ENCODE measurements at regions not wholly inside any gene's neighbourhood (a gene's known extent, or its start where the extent isn't known, plus 50 kb on each side); places are given as distances from the start of the nearest gene placed in this dataset.

DNA sequence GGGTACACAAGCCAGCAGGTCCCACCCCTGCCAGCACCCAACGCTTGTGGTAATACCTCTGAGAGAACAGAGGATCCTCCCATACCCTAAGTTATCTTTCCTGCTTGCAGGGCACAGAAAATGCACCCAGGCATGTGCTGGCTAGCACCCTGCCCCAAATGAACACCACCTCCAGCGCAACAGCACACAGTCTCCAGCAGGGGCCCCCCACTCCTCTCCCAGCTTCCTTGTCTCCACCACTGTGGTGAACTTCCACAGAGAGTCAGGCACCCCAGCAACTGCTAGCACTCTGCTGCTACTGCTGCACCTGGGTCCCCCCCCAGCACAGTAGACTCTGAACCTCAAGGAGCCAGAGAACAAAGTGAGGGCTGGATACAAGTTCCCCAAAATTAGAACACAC is 216.8 kb upstream of the CNTNAP5 start:
- TF ChIP-seq YY1 (IDR thresholded peaks at IDR 0.05; ENCODE audit: insufficient read depth, insufficient read length) (no peak), SUZ12 (IDR thresholded peaks at IDR 0.05; ENCODE audit: extremely low read depth, insufficient read depth, insufficient read length) (no peak), ZNF274 (IDR thresholded peaks at IDR 0.05; ENCODE audit: low read depth, low read length) (no peak)
- peak; percentile 20 for DNase-seq (ENCODE audit: low read depth, low spot score)
- no peaks in the 10 kb centered on the region for H3K27me3 ChIP-seq (ENCODE audit: insufficient read depth, insufficient read length)

DNA sequence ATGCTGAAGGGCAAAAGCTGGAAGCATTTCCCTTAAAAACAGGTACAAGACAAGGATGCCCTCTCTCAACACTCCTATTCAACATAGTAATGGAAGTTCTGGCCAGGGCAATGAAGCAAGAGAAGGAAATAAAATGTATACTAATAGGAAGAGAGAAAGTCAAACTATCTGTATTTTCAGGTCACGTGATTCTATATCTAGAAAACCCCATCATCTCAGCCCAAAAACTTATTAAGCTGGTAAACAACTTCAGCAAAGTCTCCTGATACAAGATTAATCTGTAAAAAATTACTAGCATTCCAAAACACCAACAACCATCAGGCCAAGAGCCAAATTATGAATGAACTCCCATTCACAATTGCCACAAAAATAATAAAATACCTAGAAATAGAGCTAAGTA is 213.2 kb upstream of the CNTNAP5 start:
- H3K4me1 ChIP-seq (ENCODE audit: insufficient read depth, insufficient read length), result no peaks in the 10 kb centered on the region
- no peak for DNase-seq (ENCODE audit: low read depth, low spot score)
- no peaks in the 10 kb centered on the region for H3K9me3 ChIP-seq (ENCODE audit: insufficient read depth, low read length)
- H3K4me3 ChIP-seq (ENCODE audit: insufficient read length, low read depth), result no peak overlapping the region
- H3K9ac ChIP-seq (ENCODE audit: insufficient read length, low read depth), result no peak overlapping the region
- H3K36me3 ChIP-seq (ENCODE audit: insufficient read depth, insufficient read length, low read length), result no peaks in the 10 kb centered on the region
- TF ChIP-seq SUZ12 (IDR thresholded peaks at IDR 0.05; ENCODE audit: extremely low read depth, insufficient read depth, insufficient read length), result no peak
- TF ChIP-seq YY1 (IDR thresholded peaks at IDR 0.05; ENCODE audit: insufficient read depth, insufficient read length), result no peak
- TF ChIP-seq ZNF274 (IDR thresholded peaks at IDR 0.05; ENCODE audit: low read depth, low read length), result no peak
- no peaks in the 10 kb centered on the region for H3K27me3 ChIP-seq (ENCODE audit: insufficient read depth, insufficient read length)

More for the DNA sequence above, 216.8 kb upstream of the CNTNAP5 start:
- no peaks in the 10 kb centered on the region for H3K4me1 ChIP-seq (ENCODE audit: insufficient read depth, insufficient read length)
- H3K36me3 ChIP-seq (ENCODE audit: insufficient read depth, insufficient read length, low read length), result no peaks in the 10 kb centered on the region
- no peak overlapping the region for H3K9ac ChIP-seq (ENCODE audit: insufficient read length, low read depth)
- no peaks in the 10 kb centered on the region for H3K9me3 ChIP-seq (ENCODE audit: insufficient read depth, low read length)
- no peak overlapping the region for H3K4me3 ChIP-seq (ENCODE audit: insufficient read length, low read depth)

DNA sequence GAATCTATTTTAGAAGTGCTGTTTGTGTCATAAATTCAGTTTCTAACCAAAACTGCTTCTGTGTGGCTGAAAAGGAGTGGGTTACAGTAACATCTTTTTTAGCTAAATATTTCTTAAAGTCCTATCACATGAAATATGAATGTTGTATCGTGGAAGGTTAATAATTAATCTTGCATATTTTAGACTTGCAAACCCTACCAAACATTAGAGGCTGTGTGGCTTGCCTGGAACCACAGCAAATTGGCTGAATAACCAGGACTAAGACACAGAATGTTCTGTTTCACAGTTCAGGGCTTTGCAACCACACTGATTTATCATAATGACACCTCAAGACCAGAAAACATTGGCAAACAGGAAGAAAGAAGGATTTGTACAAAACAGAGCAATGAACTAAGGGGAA is 208.9 kb upstream of the CNTNAP5 start:
- H3K4me1 ChIP-seq (ENCODE audit: insufficient read depth, insufficient read length), result no peaks in the 10 kb centered on the region
- no peak for TF ChIP-seq SUZ12 (IDR thresholded peaks at IDR 0.05; ENCODE audit: extremely low read depth, insufficient read depth, insufficient read length)
- no peak for TF ChIP-seq YY1 (IDR thresholded peaks at IDR 0.05; ENCODE audit: insufficient read depth, insufficient read length)
- TF ChIP-seq ZNF274 (IDR thresholded peaks at IDR 0.05; ENCODE audit: low read depth, low read length), result no peak

DNA sequence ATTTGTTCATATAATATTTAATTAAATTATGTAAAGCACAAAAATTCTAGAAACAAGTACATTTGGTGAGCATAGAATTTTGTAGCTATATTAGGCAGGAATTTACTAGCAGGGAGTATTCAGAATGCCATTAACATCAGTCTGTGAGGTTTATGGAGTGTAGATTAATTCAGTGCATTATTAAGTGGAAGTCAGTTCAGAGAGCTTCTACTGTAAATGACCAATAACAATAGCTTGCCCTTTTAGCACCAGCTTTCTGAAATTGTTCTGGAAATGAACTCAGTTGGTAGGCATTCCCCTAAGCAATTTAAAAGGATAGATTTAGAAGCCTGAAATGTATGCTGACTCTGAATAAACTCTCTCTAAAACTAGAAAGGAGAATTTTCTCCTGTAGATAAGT is 208.2 kb upstream of the CNTNAP5 start:
- Histone ChIP-seq H3K27me3 (ENCODE audit: insufficient read depth, insufficient read length) (no peaks in the 10 kb centered on the region), H3K36me3 (ENCODE audit: insufficient read depth, insufficient read length, low read length) (no peaks in the 10 kb centered on the region), H3K4me1 (ENCODE audit: insufficient read depth, insufficient read length) (no peaks in the 10 kb centered on the region), H3K9me3 (ENCODE audit: insufficient read depth, low read length) (no peaks in the 10 kb centered on the region), H3K4me3 (ENCODE audit: insufficient read length, low read depth) (no peak overlapping the region), H3K9ac (ENCODE audit: insufficient read length, low read depth) (no peak overlapping the region)
- TF ChIP-seq YY1 (IDR thresholded peaks at IDR 0.05; ENCODE audit: insufficient read depth, insufficient read length) (no peak), ZNF274 (IDR thresholded peaks at IDR 0.05; ENCODE audit: low read depth, low read length) (no peak), SUZ12 (IDR thresholded peaks at IDR 0.05; ENCODE audit: extremely low read depth, insufficient read depth, insufficient read length) (no peak)
- DNase-seq (ENCODE audit: low read depth, low spot score), result no peak

More for the DNA sequence above, 208.9 kb upstream of the CNTNAP5 start:
- Histone ChIP-seq H3K9ac (ENCODE audit: insufficient read length, low read depth) (no peak overlapping the region), H3K9me3 (ENCODE audit: insufficient read depth, low read length) (no peaks in the 10 kb centered on the region), H3K36me3 (ENCODE audit: insufficient read depth, insufficient read length, low read length) (no peaks in the 10 kb centered on the region), H3K4me3 (ENCODE audit: insufficient read length, low read depth) (no peak overlapping the region), H3K27me3 (ENCODE audit: insufficient read depth, insufficient read length) (no peaks in the 10 kb centered on the region)
- no peak for DNase-seq (ENCODE audit: low read depth, low spot score)

DNA sequence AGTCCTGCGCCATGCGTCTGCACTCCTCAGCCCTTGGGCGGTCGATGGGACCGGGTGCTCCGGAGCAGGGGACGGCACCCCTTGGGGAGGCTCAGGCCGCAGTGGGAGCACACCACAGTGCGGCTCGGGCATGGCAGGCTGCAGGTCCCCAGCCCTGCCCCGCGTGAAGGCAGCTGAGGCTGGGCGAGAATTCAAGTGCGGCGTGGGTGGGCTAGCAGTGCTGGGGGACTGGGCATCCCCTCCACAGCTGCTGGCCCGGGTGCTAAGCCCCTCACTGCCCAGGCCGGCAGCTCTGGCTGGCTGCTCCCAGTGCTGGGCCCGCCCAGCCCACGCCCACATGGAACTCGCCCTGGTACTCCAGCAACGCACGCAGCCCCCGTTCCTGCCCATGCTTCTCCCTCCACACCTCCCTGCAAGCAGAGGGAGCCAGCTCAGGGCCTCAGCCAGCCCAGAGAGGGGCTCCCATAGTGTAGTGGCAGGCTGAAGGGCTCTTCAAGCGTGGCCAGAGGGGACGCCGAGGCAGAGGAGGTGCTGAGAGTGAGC is 198.3 kb upstream of the CNTNAP5 start:
- DNase-seq (ENCODE audit: low read depth, low spot score), result no peak
- Histone ChIP-seq H3K27me3 (ENCODE audit: insufficient read depth, insufficient read length) (no peaks in the 10 kb centered on the region), H3K36me3 (ENCODE audit: insufficient read depth, insufficient read length, low read length) (no peaks in the 10 kb centered on the region), H3K4me3 (ENCODE audit: insufficient read length, low read depth) (no peak overlapping the region), H3K4me1 (ENCODE audit: insufficient read depth, insufficient read length) (no peaks in the 10 kb centered on the region), H3K9me3 (ENCODE audit: insufficient read depth, low read length) (peaks cover 14% of the 10 kb centered on the region; the same call in 1 of the 2 replicates), H3K9ac (ENCODE audit: insufficient read length, low read depth) (no peak overlapping the region)
- TF ChIP-seq YY1 (IDR thresholded peaks at IDR 0.05; ENCODE audit: insufficient read depth, insufficient read length) (no peak), ZNF274 (IDR thresholded peaks at IDR 0.05; ENCODE audit: low read depth, low read length) (no peak), SUZ12 (IDR thresholded peaks at IDR 0.05; ENCODE audit: extremely low read depth, insufficient read depth, insufficient read length) (no peak)

DNA sequence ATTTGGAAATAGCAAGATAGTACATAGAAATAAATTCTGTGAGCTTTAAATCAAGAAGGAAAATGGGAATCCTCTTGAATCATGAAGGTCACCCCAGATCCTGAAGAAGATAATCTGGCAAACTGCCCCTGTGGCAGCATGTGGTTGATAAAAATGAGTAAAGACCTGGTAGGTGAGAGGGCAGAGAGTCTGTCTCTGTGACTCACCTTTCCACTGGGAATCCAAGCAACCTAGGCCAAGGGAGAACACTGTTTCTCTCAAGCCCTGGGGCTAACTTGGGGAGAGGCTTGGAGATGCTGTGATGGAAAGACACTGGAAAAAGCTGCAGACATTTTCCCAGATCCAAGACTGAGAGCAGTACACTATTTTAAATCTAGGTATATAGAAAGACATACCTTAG is 185.8 kb upstream of the CNTNAP5 start:
- Histone ChIP-seq H3K4me3 (ENCODE audit: insufficient read length, low read depth) (no peak overlapping the region), H3K9me3 (ENCODE audit: insufficient read depth, low read length) (peaks cover 4% of the 10 kb centered on the region; the same call in 1 of the 2 replicates), H3K4me1 (ENCODE audit: insufficient read depth, insufficient read length) (no peaks in the 10 kb centered on the region), H3K9ac (ENCODE audit: insufficient read length, low read depth) (no peak overlapping the region), H3K27me3 (ENCODE audit: insufficient read depth, insufficient read length) (no peaks in the 10 kb centered on the region), H3K36me3 (ENCODE audit: insufficient read depth, insufficient read length, low read length) (no peaks in the 10 kb centered on the region)
- DNase-seq (ENCODE audit: low read depth, low spot score), result no peak
- TF ChIP-seq SUZ12 (IDR thresholded peaks at IDR 0.05; ENCODE audit: extremely low read depth, insufficient read depth, insufficient read length) (no peak), YY1 (IDR thresholded peaks at IDR 0.05; ENCODE audit: insufficient read depth, insufficient read length) (no peak), ZNF274 (IDR thresholded peaks at IDR 0.05; ENCODE audit: low read depth, low read length) (no peak)

DNA sequence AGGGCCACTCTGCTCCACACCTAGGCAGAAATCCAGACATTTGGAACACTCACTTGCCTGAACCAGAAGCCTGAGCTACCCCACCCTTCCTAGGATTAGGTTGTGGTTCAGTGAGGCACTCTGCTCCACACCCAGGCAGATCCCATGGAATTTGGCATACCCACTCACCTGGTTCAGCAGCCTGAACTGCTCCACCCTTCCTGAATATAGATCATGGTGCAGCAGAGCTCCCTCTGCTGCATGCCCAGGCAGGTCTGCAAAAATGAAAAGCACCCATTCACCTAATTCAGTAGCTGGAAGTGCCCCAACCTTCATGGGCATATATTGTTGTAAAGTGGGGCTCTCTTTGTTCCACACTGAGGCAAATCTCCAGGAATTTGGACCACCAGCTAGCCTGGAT is 185.1 kb upstream of the CNTNAP5 start:
- H3K9ac ChIP-seq (ENCODE audit: insufficient read length, low read depth), result no peak overlapping the region
- no peaks in the 10 kb centered on the region for H3K27me3 ChIP-seq (ENCODE audit: insufficient read depth, insufficient read length)
- DNase-seq (ENCODE audit: low read depth, low spot score), result no peak
- TF ChIP-seq ZNF274 (IDR thresholded peaks at IDR 0.05; ENCODE audit: low read depth, low read length) (no peak), SUZ12 (IDR thresholded peaks at IDR 0.05; ENCODE audit: extremely low read depth, insufficient read depth, insufficient read length) (no peak), YY1 (IDR thresholded peaks at IDR 0.05; ENCODE audit: insufficient read depth, insufficient read length) (no peak)
- H3K9me3 ChIP-seq (ENCODE audit: insufficient read depth, low read length), result peaks cover 4% of the 10 kb centered on the region; the same call in 1 of the 2 replicates
- H3K36me3 ChIP-seq (ENCODE audit: insufficient read depth, insufficient read length, low read length), result no peaks in the 10 kb centered on the region
- no peak overlapping the region for H3K4me3 ChIP-seq (ENCODE audit: insufficient read length, low read depth)
- H3K4me1 ChIP-seq (ENCODE audit: insufficient read depth, insufficient read length), result no peaks in the 10 kb centered on the region
